Endothelial cell of umbilical vein (primary cell): ENCODE measurements at regions not wholly inside any gene's neighbourhood (a gene's known extent, or its start where the extent isn't known, plus 50 kb on each side); places are given as distances from the start of the nearest gene placed in this dataset.

Source experiments
- BruUV-seq: library from RNA; stranded (reverse); fragments of 400-500 nt; replicated peaks from 2 replicates; lab custom pipeline; 2021; lab: Mats Ljungman, UMichigan
- CTCF ChIA-PET: fragments of 300-600, 350-600 bp; sonication (Branson Sonifier 250); formaldehyde crosslinking; loops from one replicate; lab custom pipeline; 2021; ENCODE audit warnings: antibody characterized with exemption, inconsistent platforms; lab: Charles Lee
- POLR2A ChIA-PET: fragments of 300-600, 350-600 bp; sonication (Branson Sonifier 250); formaldehyde crosslinking; loops from one replicate; lab custom pipeline; 2021; ENCODE audit warnings: antibody characterized with exemption, inconsistent platforms; lab: Charles Lee
- DNase-seq: peaks from one replicate; pipeline ENCODE4 v3.0.0-alpha.2; 2011; ENCODE audit warnings: low read depth, low spot score
- FAIRE-seq: peaks from 2 replicates; lab custom pipeline; 2011; peaks lifted over from hg19 to GRCh38; lab: Jason Lieb, UNC
- H2AFZ ChIP-seq: 2 replicates; pipeline ENCODE4 v1.6.0; 2012; ENCODE audit warnings: low read depth, low read length, control low read depth, inconsistent platforms
- H3K27ac ChIP-seq: 2 replicates; pipeline ENCODE4 v1.5.1; 2011; ENCODE audit warnings: low read depth, mild to moderate bottlenecking, control low read depth, low read length, moderate library complexity; ENCODE audit not compliant: insufficient read depth
- H3K27me3 ChIP-seq, 2 experiments: 2 replicates each; pipeline versions ENCODE4 v1.6.0 to v1.6.1; 2011; ENCODE audit warnings: low read length in 2 of 2, mixed read lengths in 1 of 2; ENCODE audit not compliant: control insufficient read depth in 2 of 2, insufficient read depth in 2 of 2
- H3K36me3 ChIP-seq, 2 experiments: 2 replicates in 1 of 2; 3 replicates in 1 of 2; pipeline ENCODE4 v1.5.1; 2011; ENCODE audit warnings: low read length in 2 of 2, mild to moderate bottlenecking in 1 of 2, moderate library complexity in 1 of 2; ENCODE audit not compliant: control insufficient read depth in 2 of 2, insufficient read depth in 2 of 2; ENCODE audit errors: extremely low read depth in 1 of 2
- H3K4me1 ChIP-seq: 3 replicates; pipeline ENCODE4 v1.5.1; 2011; ENCODE audit warnings: mild to moderate bottlenecking, low read length; ENCODE audit not compliant: control insufficient read depth, insufficient read depth; ENCODE audit errors: extremely low read depth
- H3K4me2 ChIP-seq: 2 replicates; pipeline ENCODE4 v1.6.1; 2011; ENCODE audit warnings: low read length, control low read depth, mixed read lengths; ENCODE audit not compliant: insufficient read depth
- H3K4me3 ChIP-seq, 3 experiments: fragments of 200-600 bp in 1 of 3; sonication (generic), shearing (Covaris generic) in 1 of 3; replicated peaks in 1 of 3; 2 replicates each; pipeline ENCODE4 v1.5.1; 2011 to 2016; ENCODE audit warnings: control low read depth in 3 of 3, low read length in 3 of 3, mild to moderate bottlenecking in 2 of 3, inconsistent platforms in 1 of 3, low read depth in 1 of 3, moderate library complexity in 1 of 3; ENCODE audit not compliant: insufficient read depth in 1 of 3
- H3K79me2 ChIP-seq: 2 replicates; pipeline ENCODE4 v1.6.0; 2012; ENCODE audit warnings: low read length, inconsistent platforms; ENCODE audit not compliant: control insufficient read depth, insufficient read depth
- H3K9ac ChIP-seq: replicated peaks from 2 replicates; pipeline ENCODE3; 2011; ENCODE audit warnings: low read length, control low read depth; ENCODE audit not compliant: insufficient read depth; ENCODE audit errors: extremely low read depth
- H3K9me1 ChIP-seq: replicated peaks from 3 replicates; pipeline ENCODE4 v1.6.0; 2011; ENCODE audit warnings: mild to moderate bottlenecking, low read length; ENCODE audit not compliant: control insufficient read depth, insufficient read depth; ENCODE audit errors: extremely low read depth
- H3K9me3 ChIP-seq: replicated peaks from 2 replicates; pipeline ENCODE4 v1.5.1; 2012; ENCODE audit warnings: low read length, inconsistent platforms; ENCODE audit not compliant: control insufficient read depth, insufficient read depth
- H4K20me1 ChIP-seq: replicated peaks from 2 replicates; pipeline ENCODE3; 2011; ENCODE audit warnings: mild to moderate bottlenecking, low read length; ENCODE audit not compliant: control insufficient read depth, insufficient read depth; ENCODE audit errors: extremely low read depth
- CTCF ChIP-seq, 2 donors: IDR thresholded peaks; 1 replicate in 1 of 2; 2 replicates in 1 of 2; pipeline ENCODE4 v1.5.1; 2011; ENCODE audit warnings: low read length in 2 of 2, mild to moderate bottlenecking in 2 of 2, moderate library complexity in 2 of 2, control low read depth in 1 of 2, inconsistent platforms in 1 of 2, low read depth in 1 of 2; ENCODE audit not compliant: insufficient read depth in 1 of 2; ENCODE audit errors: extremely low read depth in 1 of 2
- EZH2 ChIP-seq: IDR thresholded peaks from 2 replicates; pipeline ENCODE4 v1.6.1; 2012; ENCODE audit warnings: borderline replicate concordance, low read depth, mild to moderate bottlenecking, moderate library complexity, low read length, inconsistent platforms; ENCODE audit not compliant: severe bottlenecking
- FOS ChIP-seq: IDR thresholded peaks from 2 replicates; pipeline ENCODE4 v1.6.1; 2011; ENCODE audit warnings: mild to moderate bottlenecking, low read length, moderate library complexity, borderline replicate concordance; ENCODE audit not compliant: insufficient read depth
- GATA2 ChIP-seq: IDR thresholded peaks from 2 replicates; pipeline ENCODE4 v1.7.0; 2011; ENCODE audit warnings: low read depth, mild to moderate bottlenecking, moderate library complexity, mixed read lengths, low read length; ENCODE audit not compliant: insufficient read length, insufficient read depth
- JUN ChIP-seq: IDR thresholded peaks from 2 replicates; pipeline ENCODE4 v1.6.1; 2011; ENCODE audit warnings: borderline replicate concordance, low read depth; ENCODE audit not compliant: insufficient read length, insufficient read depth
- MAX ChIP-seq: IDR thresholded peaks from 2 replicates; pipeline ENCODE4 v1.6.1; 2011; ENCODE audit not compliant: insufficient read depth, insufficient read length
- MYC ChIP-seq: IDR thresholded peaks from one replicate; pipeline ENCODE4 v1.6.1; 2011; ENCODE audit warnings: mild to moderate bottlenecking, low read depth, low read length
- POLR2A ChIP-seq: IDR thresholded peaks from 2 replicates; pipeline ENCODE4 v1.6.1; 2012; ENCODE audit warnings: low read depth, mild to moderate bottlenecking, control low read depth, low read length
- POLR2AphosphoS5 ChIP-seq: IDR thresholded peaks from 2 replicates; pipeline ENCODE4 v1.6.1; 2012; ENCODE audit warnings: low read depth, mild to moderate bottlenecking, control low read depth, low read length, moderate library complexity; ENCODE audit not compliant: insufficient read depth
- dilution Hi-C: fragments of 300-500 bp; cut with MboI; formaldehyde crosslinking; loops from one replicate; pipeline ENCODE4 v1.15.0; 2019; ENCODE audit warnings: low sequenced_read_pairs; ENCODE audit not compliant: extremely low pct_ligation_motif_present
- intact Hi-C: fragments of 100-400 bp; cut with micrococcal nuclease; formaldehyde crosslinking; loops from one replicate; pipeline ENCODE4 v1.10.0; 2022

- intact Hi-C loops (no loop called here), dilution Hi-C loops (no loop called here)
- no peak overlapping the region for H3K4me2 ChIP-seq
- no peak overlapping the region for H3K9ac ChIP-seq
- no peak overlapping the region for H2AFZ ChIP-seq
- H3K9me3 ChIP-seq: no peaks in the 10 kb centered on the region
- CTCF ChIA-PET: no interaction called here
- H4K20me1 ChIP-seq: no peaks in the 10 kb centered on the region
- H3K79me2 ChIP-seq: no peaks in the 10 kb centered on the region
- H3K4me1 ChIP-seq: no peaks in the 10 kb centered on the region
- H3K4me3 ChIP-seq: no peak overlapping the region
- H3K36me3 ChIP-seq: no peaks in the 10 kb centered on the region
- no peak overlapping the region for H3K27ac ChIP-seq
- POLR2A ChIA-PET: no interaction called here
- no peaks in the 10 kb centered on the region for H3K9me1 ChIP-seq
- no peak for DNase-seq
- no TSS peak for BruUV-seq
- H3K27me3 ChIP-seq: no peaks in the 10 kb centered on the region
- no peak for FAIRE-seq
- TF ChIP-seq FOS (no peak), GATA2 (no peak), MYC (no peak), EZH2 (no peak), MAX (no peak), JUN (no peak), POLR2AphosphoS5 (no peak), POLR2A (no peak), CTCF (IDR thresholded peaks at IDR 0.05; ENCODE audit: extremely low read depth in 1 of 2, insufficient read depth in 1 of 2, low read depth in 1 of 2, low read length in 2 of 2) (no peak)
Measured at GRCh38 chr9:135423725-135424124, 55.9 kb upstream of the PPP1R26 start.
